Activated naive CD4-positive, alpha-beta T cell treated with anti-CD3 and anti-CD28 coated beads, Interleukin-2, amount 10 ng/mL, durations not matched to agents 7 days and 5 days (primary cell): ENCODE measurements at regions not wholly inside any gene's neighbourhood (a gene's known extent, or its start where the extent isn't known, plus 50 kb on each side); places are given as distances from the start of the nearest gene placed in this dataset.

Source experiments
- CTCF ChIA-PET: fragments of 350-600 bp; sonication (Branson Sonifier 250); formaldehyde crosslinking; loops from one replicate; lab custom pipeline; 2021; ENCODE audit warnings: antibody characterized with exemption; lab: Charles Lee
- DNase-seq: peaks from one replicate; pipeline ENCODE4 v3.0.0-alpha.2; 2020
- H3K27ac Mint-ChIP-seq: one replicate; pipeline ENCODE4 v1.8.0; 2021; ENCODE audit warnings: mild to moderate bottlenecking, moderate library complexity, mixed read lengths
- H3K27me3 Mint-ChIP-seq: one replicate; pipeline ENCODE4 v1.8.0; 2021; ENCODE audit warnings: mild to moderate bottlenecking, mixed read lengths
- H3K36me3 Mint-ChIP-seq: one replicate; pipeline ENCODE4 v1.8.0; 2021; ENCODE audit warnings: mixed read lengths
- H3K4me1 Mint-ChIP-seq: one replicate; pipeline ENCODE4 v1.8.0; 2021; ENCODE audit warnings: mixed read lengths
- H3K4me3 Mint-ChIP-seq: one replicate; pipeline ENCODE4 v1.8.0; 2021; ENCODE audit warnings: mild to moderate bottlenecking, moderate library complexity, mixed read lengths
- H3K9me3 Mint-ChIP-seq: one replicate; pipeline ENCODE4 v1.8.0; 2021; ENCODE audit warnings: mixed read lengths

GRCh38 chr20:50322703-50323131 is 132.1 kb downstream of the CEBPB start:
- no peak overlapping the region for H3K27ac Mint-ChIP-seq
- CTCF ChIA-PET, result no interaction called here
- peaks cover 35% of the 10 kb centered on the region for H3K27me3 Mint-ChIP-seq
- H3K4me3 Mint-ChIP-seq, result no peak overlapping the region
- no peaks in the 10 kb centered on the region for H3K36me3 Mint-ChIP-seq
- no peaks in the 10 kb centered on the region for H3K4me1 Mint-ChIP-seq
- H3K9me3 Mint-ChIP-seq, result no peaks in the 10 kb centered on the region
- DNase-seq, result no peak

- H3K4me3 Mint-ChIP-seq, result no peak overlapping the region
- no peak overlapping the region for H3K27ac Mint-ChIP-seq
- no peak for DNase-seq
- no peaks in the 10 kb centered on the region for H3K36me3 Mint-ChIP-seq
- H3K27me3 Mint-ChIP-seq, result peaks cover 31% of the 10 kb centered on the region
- H3K9me3 Mint-ChIP-seq, result no peaks in the 10 kb centered on the region
- H3K4me1 Mint-ChIP-seq, result no peaks in the 10 kb centered on the region
- CTCF ChIA-PET, result no interaction called here
Observed at GRCh38 chr20:50323209-50323608, 132.6 kb downstream of the CEBPB start.

GRCh38 chr20:50323777-50324775 is 133.4 kb downstream of the CEBPB start:
- H3K36me3 Mint-ChIP-seq, result no peaks in the 10 kb centered on the region
- H3K4me1 Mint-ChIP-seq, result no peaks in the 10 kb centered on the region
- H3K27ac Mint-ChIP-seq, result no peak overlapping the region
- no peak overlapping the region for H3K4me3 Mint-ChIP-seq
- CTCF ChIA-PET, result no interaction called here
- H3K9me3 Mint-ChIP-seq, result no peaks in the 10 kb centered on the region
- DNase-seq, result no peak
- peaks cover 26% of the 10 kb centered on the region for H3K27me3 Mint-ChIP-seq

- Mint-ChIP-seq H3K9me3 (no peaks in the 10 kb centered on the region), H3K4me1 (no peaks in the 10 kb centered on the region), H3K27ac (no peak overlapping the region), H3K4me3 (no peak overlapping the region), H3K27me3 (peaks cover 31% of the 10 kb centered on the region), H3K36me3 (no peaks in the 10 kb centered on the region)
- CTCF ChIA-PET, result no interaction called here
- DNase-seq, result no peak
Observed at GRCh38 chr20:50325215-50325614, 134.6 kb downstream of the CEBPB start.

- H3K27me3 Mint-ChIP-seq, result peaks cover 32% of the 10 kb centered on the region
- H3K4me1 Mint-ChIP-seq, result no peaks in the 10 kb centered on the region
- no peaks in the 10 kb centered on the region for H3K36me3 Mint-ChIP-seq
- no peak overlapping the region for H3K4me3 Mint-ChIP-seq
- CTCF ChIA-PET, result no interaction called here
- no peaks in the 10 kb centered on the region for H3K9me3 Mint-ChIP-seq
- H3K27ac Mint-ChIP-seq, result no peak overlapping the region
- DNase-seq, result no peak
Observed at GRCh38 chr20:50325651-50326050, 135.0 kb downstream of the CEBPB start.

- H3K36me3 Mint-ChIP-seq, result no peaks in the 10 kb centered on the region
- DNase-seq, result no peak
- H3K4me3 Mint-ChIP-seq, result no peak overlapping the region
- H3K27ac Mint-ChIP-seq, result no peak overlapping the region
- CTCF ChIA-PET, result interaction anchor here (2.4 kb wide), 1 partner anchor 10 kb away, joined by 9 read pairs; no protein-coding TSS in a partner anchor
- H3K9me3 Mint-ChIP-seq, result no peaks in the 10 kb centered on the region
- H3K4me1 Mint-ChIP-seq, result no peaks in the 10 kb centered on the region
- H3K27me3 Mint-ChIP-seq, result peaks cover 35% of the 10 kb centered on the region
Observed at GRCh38 chr20:50327666-50328065, 137.0 kb downstream of the CEBPB start.

- peaks cover 37% of the 10 kb centered on the region for H3K27me3 Mint-ChIP-seq
- H3K27ac Mint-ChIP-seq, result no peak overlapping the region
- no peaks in the 10 kb centered on the region for H3K36me3 Mint-ChIP-seq
- no peaks in the 10 kb centered on the region for H3K4me1 Mint-ChIP-seq
- no peak overlapping the region for H3K4me3 Mint-ChIP-seq
- H3K9me3 Mint-ChIP-seq, result no peaks in the 10 kb centered on the region
- CTCF ChIA-PET, result interaction anchor here (0.9 to 2.4 kb wide), 2 partner anchors 10 to 127 kb away, joined by 3 to 9 read pairs; no protein-coding TSS in a partner anchor
- no peak for DNase-seq
Observed at GRCh38 chr20:50328222-50328979, 137.8 kb downstream of the CEBPB start.

- DNase-seq, result no peak
- Mint-ChIP-seq H3K4me3 (no peak overlapping the region), H3K27me3 (peaks cover 39% of the 10 kb centered on the region), H3K36me3 (no peaks in the 10 kb centered on the region), H3K9me3 (no peaks in the 10 kb centered on the region), H3K4me1 (no peaks in the 10 kb centered on the region), H3K27ac (no peak overlapping the region)
- CTCF ChIA-PET, result interaction anchor here (0.9 to 2.4 kb wide), 2 partner anchors 9 to 127 kb away, joined by 3 to 9 read pairs; no protein-coding TSS in a partner anchor
Observed at GRCh38 chr20:50328996-50329898, 138.6 kb downstream of the CEBPB start.

GRCh38 chr20:50329981-50330503 is 139.4 kb downstream of the CEBPB start:
- no peak overlapping the region for H3K4me3 Mint-ChIP-seq
- CTCF ChIA-PET, result interaction anchor here (2.4 kb wide), 1 partner anchor 8 kb away, joined by 9 read pairs; no protein-coding TSS in a partner anchor
- H3K36me3 Mint-ChIP-seq, result no peaks in the 10 kb centered on the region
- no peak for DNase-seq
- H3K27me3 Mint-ChIP-seq, result peaks cover 39% of the 10 kb centered on the region
- H3K4me1 Mint-ChIP-seq, result peaks cover 1% of the 10 kb centered on the region
- no peak overlapping the region for H3K27ac Mint-ChIP-seq
- H3K9me3 Mint-ChIP-seq, result no peaks in the 10 kb centered on the region

GRCh38 chr20:50330504-50331313 is 140.1 kb downstream of the CEBPB start:
- peaks cover 3% of the 10 kb centered on the region for H3K4me1 Mint-ChIP-seq
- no peaks in the 10 kb centered on the region for H3K9me3 Mint-ChIP-seq
- H3K36me3 Mint-ChIP-seq, result no peaks in the 10 kb centered on the region
- CTCF ChIA-PET, result no interaction called here
- H3K27ac Mint-ChIP-seq, result no peak overlapping the region
- no peak for DNase-seq
- peaks cover 39% of the 10 kb centered on the region for H3K27me3 Mint-ChIP-seq
- no peak overlapping the region for H3K4me3 Mint-ChIP-seq

GRCh38 chr20:50331469-50332363 is 141.1 kb downstream of the CEBPB start:
- H3K4me1 Mint-ChIP-seq, result peaks cover 11% of the 10 kb centered on the region

GRCh38 chr20:50332491-50332980 is 141.9 kb downstream of the CEBPB start:
- H3K4me1 Mint-ChIP-seq, result peaks cover 17% of the 10 kb centered on the region
- no peak for DNase-seq
- H3K36me3 Mint-ChIP-seq, result no peaks in the 10 kb centered on the region
- no peaks in the 10 kb centered on the region for H3K9me3 Mint-ChIP-seq
- CTCF ChIA-PET, result interaction anchor here (0.6 kb wide), 1 partner anchor 175 kb away, joined by 3 read pairs; no protein-coding TSS in a partner anchor
- H3K4me3 Mint-ChIP-seq, result no peak overlapping the region
- H3K27me3 Mint-ChIP-seq, result peaks cover 39% of the 10 kb centered on the region
- no peak overlapping the region for H3K27ac Mint-ChIP-seq

More at GRCh38 chr20:50331469-50332363, 141.1 kb downstream of the CEBPB start:
- Mint-ChIP-seq H3K4me3 (no peak overlapping the region), H3K9me3 (no peaks in the 10 kb centered on the region), H3K36me3 (no peaks in the 10 kb centered on the region), H3K27ac (no peak overlapping the region), H3K27me3 (peaks cover 39% of the 10 kb centered on the region)
- CTCF ChIA-PET, result no interaction called here
- DNase-seq, result no peak
